H9 (cell line): ENCODE measurements at regions not wholly inside any gene's neighbourhood (a gene's known extent, or its start where the extent isn't known, plus 50 kb on each side); places are given as distances from the start of the nearest gene placed in this dataset.

Experiments
- DNase-seq: peaks from one replicate; pipeline ENCODE4 v3.0.0-alpha.2; 2017
- H2AFZ ChIP-seq: one replicate; pipeline ENCODE4 v1.6.1; 2013; ENCODE audit warnings: mild to moderate bottlenecking, low read length, control low read depth, moderate library complexity
- H2AK5ac ChIP-seq: 2 replicates; pipeline ENCODE4 v1.6.1; 2013; ENCODE audit warnings: low read length, control low read depth, mixed read lengths; ENCODE audit not compliant: insufficient read length
- H2BK120ac ChIP-seq: one replicate; pipeline ENCODE4 v1.6.1; 2013; ENCODE audit warnings: low read depth, mild to moderate bottlenecking, low read length, control low read depth, inconsistent platforms; ENCODE audit not compliant: poor library complexity, severe bottlenecking
- H2BK12ac ChIP-seq: 2 replicates; pipeline ENCODE4 v1.6.1; 2013; ENCODE audit warnings: low read length, control low read depth, mixed read lengths, low read depth; ENCODE audit not compliant: insufficient read length
- H2BK15ac ChIP-seq: 2 replicates; pipeline ENCODE4 v1.6.1; 2013; ENCODE audit warnings: low read depth, low read length, control low read depth
- H2BK20ac ChIP-seq: one replicate; pipeline ENCODE4 v1.6.1; 2013; ENCODE audit warnings: low read depth, mild to moderate bottlenecking, low read length, control low read depth, inconsistent platforms; ENCODE audit not compliant: poor library complexity, severe bottlenecking
- H2BK5ac ChIP-seq: 2 replicates; pipeline ENCODE4 v1.6.1; 2013; ENCODE audit warnings: low read length, control low read depth, mixed read lengths; ENCODE audit not compliant: insufficient read length
- H3K14ac ChIP-seq: 2 replicates; pipeline ENCODE4 v1.6.1; 2013; ENCODE audit warnings: low read length, control low read depth; ENCODE audit not compliant: insufficient read depth
- H3K18ac ChIP-seq: 2 replicates; pipeline ENCODE4 v1.6.1; 2013; ENCODE audit warnings: low read depth, mild to moderate bottlenecking, mixed read lengths, low read length, control low read depth; ENCODE audit not compliant: insufficient read length
- H3K23ac ChIP-seq: 2 replicates; pipeline ENCODE4 v1.6.1; 2013; ENCODE audit warnings: low read length, control low read depth, mixed read lengths, low read depth; ENCODE audit not compliant: insufficient read length
- H3K23me2 ChIP-seq: 2 replicates; pipeline ENCODE4 v1.6.1; 2013; ENCODE audit warnings: low read depth, mild to moderate bottlenecking, mixed read lengths, low read length, control low read depth; ENCODE audit not compliant: insufficient read length, poor library complexity, severe bottlenecking
- H3K27ac ChIP-seq: 2 replicates; pipeline ENCODE4 v1.5.1; 2013; ENCODE audit warnings: low read length, control low read depth, mixed read lengths, low read depth; ENCODE audit not compliant: insufficient read length
- H3K27me3 ChIP-seq: 2 replicates; pipeline ENCODE4 v1.6.1; 2013; ENCODE audit warnings: low read length, control low read depth, inconsistent platforms; ENCODE audit not compliant: insufficient read depth
- H3K4ac ChIP-seq: 2 replicates; pipeline ENCODE4 v1.6.1; 2013; ENCODE audit warnings: low read depth, mild to moderate bottlenecking, control low read depth, inconsistent platforms, low read length, moderate library complexity
- H3K4me1 ChIP-seq: 2 replicates; pipeline ENCODE4 v1.6.1; 2013; ENCODE audit warnings: low read length, control low read depth, inconsistent platforms; ENCODE audit not compliant: insufficient read depth
- H3K4me2 ChIP-seq: 2 replicates; pipeline ENCODE4 v1.6.1; 2013; ENCODE audit warnings: low read length, control low read depth, mixed read lengths; ENCODE audit not compliant: insufficient read length, insufficient read depth
- H3K56ac ChIP-seq: 2 replicates; pipeline ENCODE4 v1.6.1; 2013; ENCODE audit warnings: low read depth, mild to moderate bottlenecking, mixed read lengths, low read length, control low read depth; ENCODE audit not compliant: insufficient read length
- H3K79me1 ChIP-seq: 2 replicates; pipeline ENCODE4 v1.6.1; 2013; ENCODE audit warnings: low read depth, mild to moderate bottlenecking, moderate library complexity, low read length, control low read depth, inconsistent platforms; ENCODE audit not compliant: insufficient read depth, poor library complexity, severe bottlenecking
- H3K79me2 ChIP-seq: 2 replicates; pipeline ENCODE4 v1.6.1; 2013; ENCODE audit warnings: low read length, control low read depth, inconsistent platforms; ENCODE audit not compliant: insufficient read depth
- H3K9ac ChIP-seq: 2 replicates; pipeline ENCODE4 v1.6.1; 2013; ENCODE audit warnings: low read length, control low read depth, mixed read lengths; ENCODE audit not compliant: insufficient read length; ENCODE audit errors: extremely low read depth
- H3K9me3 ChIP-seq: one replicate; pipeline ENCODE4 v1.6.1; 2013; ENCODE audit warnings: low read depth, low read length, inconsistent platforms; ENCODE audit not compliant: control insufficient read depth
- H3T11ph ChIP-seq: one replicate; pipeline ENCODE4 v1.6.1; 2013; ENCODE audit warnings: mild to moderate bottlenecking, low read length, control low read depth, inconsistent platforms
- H4K20me1 ChIP-seq: one replicate; pipeline ENCODE4 v1.6.1; 2013; ENCODE audit not compliant: control insufficient read depth, insufficient read length, insufficient read depth
- H4K5ac ChIP-seq: 2 replicates; pipeline ENCODE4 v1.6.1; 2013; ENCODE audit warnings: low read depth, mild to moderate bottlenecking, mixed read lengths, low read length, control low read depth; ENCODE audit not compliant: insufficient read length
- H4K8ac ChIP-seq: replicated peaks from 2 replicates; pipeline ENCODE4 v1.6.1; 2013; ENCODE audit warnings: low read length, control low read depth, mixed read lengths, low read depth; ENCODE audit not compliant: insufficient read length
- H4K91ac ChIP-seq: 2 replicates; pipeline ENCODE4 v1.6.1; 2013; ENCODE audit warnings: low read depth, mild to moderate bottlenecking, moderate library complexity, mixed read lengths, low read length, control low read depth; ENCODE audit not compliant: insufficient read length
- H3K27ac Mint-ChIP-seq, 3 experiments: 2 replicates in 2 of 3; 3 replicates in 1 of 3; pipeline ENCODE4 v1.8.0; 2020 to 2021; ENCODE audit warnings: mixed read lengths in 3 of 3, mild to moderate bottlenecking in 1 of 3, moderate library complexity in 1 of 3
- H3K27me3 Mint-ChIP-seq: 2 replicates; pipeline ENCODE4 v1.8.0; 2021; ENCODE audit warnings: low read depth, mild to moderate bottlenecking, moderate library complexity, mixed read lengths
- H3K36me3 Mint-ChIP-seq, 3 experiments: 2 replicates in 2 of 3; 3 replicates in 1 of 3; pipeline ENCODE4 v1.8.0; 2020 to 2021; ENCODE audit warnings: low read depth in 3 of 3, mixed read lengths in 3 of 3; ENCODE audit not compliant: insufficient read depth in 1 of 3
- H3K4me1 Mint-ChIP-seq, 2 experiments: 2 replicates each; pipeline ENCODE4 v1.8.0; 2020; ENCODE audit warnings: mixed read lengths in 2 of 2
- H3K4me3 Mint-ChIP-seq, 2 experiments: 2 replicates in 1 of 2; 3 replicates in 1 of 2; pipeline ENCODE4 v1.8.0; 2020 to 2021; ENCODE audit warnings: mild to moderate bottlenecking in 2 of 2, mixed read lengths in 2 of 2, moderate library complexity in 1 of 2
- H3K9me3 Mint-ChIP-seq, 2 experiments: 2 replicates in 1 of 2; 3 replicates in 1 of 2; pipeline ENCODE4 v1.8.0; 2020; ENCODE audit warnings: mild to moderate bottlenecking in 2 of 2, mixed read lengths in 2 of 2, moderate library complexity in 1 of 2
- WGBS: extraction: QIAGEN DNeasy Blood & Tissue Kit; methylation state at CpG from one replicate; pipeline ENCODE4 v1.1.7; 2013; ENCODE audit warnings: missing lambda C conversion rate, low lambda C conversion rate, mixed read lengths; ENCODE audit not compliant: insufficient read length; ENCODE audit errors: extremely low coverage; 5-methylcytosine and 5-hydroxymethylcytosine counted together
- TF ChIP-seq, protein P1 (sequence below): fragments of 200-600 bp; sonication (generic); conservative IDR thresholded peaks from 3 replicates; pipeline ENCODE4 v1.8.0; 2021; ENCODE audit warnings: antibody characterized with exemption, mild to moderate bottlenecking

DNA sequence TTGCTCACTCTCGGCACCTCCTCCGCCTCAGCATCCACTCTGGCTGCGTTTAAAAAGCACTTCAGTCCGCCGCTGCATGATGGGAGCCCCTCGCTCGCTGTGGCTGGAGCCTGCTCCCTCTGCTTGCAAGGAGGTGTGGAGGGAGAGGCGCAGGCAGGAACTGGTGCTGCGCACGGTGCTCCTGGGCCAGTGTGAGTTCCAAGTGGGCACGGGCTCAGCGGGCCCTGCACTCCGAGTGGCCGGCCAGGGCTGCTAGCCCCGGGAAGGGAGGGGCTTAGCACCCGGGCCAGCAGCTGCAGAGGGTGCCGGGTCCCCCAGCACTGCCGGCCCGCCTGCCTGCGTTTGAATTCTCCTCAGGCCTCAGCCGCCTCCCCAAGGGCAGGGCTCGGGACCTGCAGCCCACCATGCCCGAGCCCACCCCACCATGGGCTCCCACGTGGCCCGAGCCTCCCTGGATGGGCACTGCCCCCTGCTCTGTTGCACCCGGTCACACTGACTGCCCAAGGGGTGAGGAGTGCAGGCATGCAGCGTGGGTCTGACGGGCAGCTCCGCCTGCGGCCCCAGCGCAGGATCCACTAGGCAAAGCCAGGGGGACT is 1599.5 kb downstream of the NCAM2 start:
- H3K79me2 ChIP-seq, result no peaks in the 10 kb centered on the region
- no peaks in the 10 kb centered on the region for H3K9me3 ChIP-seq
- H3K4me1 Mint-ChIP-seq, result no peaks in the 10 kb centered on the region
- no peak overlapping the region for H2BK15ac ChIP-seq
- no peak overlapping the region for H3K4me3 Mint-ChIP-seq
- H3K27me3 Mint-ChIP-seq, result no peaks in the 10 kb centered on the region
- H3T11ph ChIP-seq, result no peak overlapping the region
- no peak overlapping the region for H2AK5ac ChIP-seq
- no peak overlapping the region for H2AFZ ChIP-seq
- H3K9ac ChIP-seq, result no peak overlapping the region
- no peak overlapping the region for H3K14ac ChIP-seq
- TF ChIP-seq, protein P1, sequence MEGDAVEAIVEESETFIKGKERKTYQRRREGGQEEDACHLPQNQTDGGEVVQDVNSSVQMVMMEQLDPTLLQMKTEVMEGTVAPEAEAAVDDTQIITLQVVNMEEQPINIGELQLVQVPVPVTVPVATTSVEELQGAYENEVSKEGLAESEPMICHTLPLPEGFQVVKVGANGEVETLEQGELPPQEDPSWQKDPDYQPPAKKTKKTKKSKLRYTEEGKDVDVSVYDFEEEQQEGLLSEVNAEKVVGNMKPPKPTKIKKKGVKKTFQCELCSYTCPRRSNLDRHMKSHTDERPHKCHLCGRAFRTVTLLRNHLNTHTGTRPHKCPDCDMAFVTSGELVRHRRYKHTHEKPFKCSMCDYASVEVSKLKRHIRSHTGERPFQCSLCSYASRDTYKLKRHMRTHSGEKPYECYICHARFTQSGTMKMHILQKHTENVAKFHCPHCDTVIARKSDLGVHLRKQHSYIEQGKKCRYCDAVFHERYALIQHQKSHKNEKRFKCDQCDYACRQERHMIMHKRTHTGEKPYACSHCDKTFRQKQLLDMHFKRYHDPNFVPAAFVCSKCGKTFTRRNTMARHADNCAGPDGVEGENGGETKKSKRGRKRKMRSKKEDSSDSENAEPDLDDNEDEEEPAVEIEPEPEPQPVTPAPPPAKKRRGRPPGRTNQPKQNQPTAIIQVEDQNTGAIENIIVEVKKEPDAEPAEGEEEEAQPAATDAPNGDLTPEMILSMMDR, result no peak
- WGBS, result no CpG with 5 or more reads among the region's 31 CpGs
- no peak overlapping the region for H2BK120ac ChIP-seq
- no peaks in the 10 kb centered on the region for H3K4me1 ChIP-seq
- H4K8ac ChIP-seq, result no peak overlapping the region
- H4K20me1 ChIP-seq, result no peaks in the 10 kb centered on the region
- H2BK12ac ChIP-seq, result no peak overlapping the region
- no peak overlapping the region for H3K18ac ChIP-seq
- H3K23ac ChIP-seq, result no peak overlapping the region
- H3K23me2 ChIP-seq, result no peaks in the 10 kb centered on the region
- H3K56ac ChIP-seq, result no peak overlapping the region
- H3K79me1 ChIP-seq, result no peaks in the 10 kb centered on the region
- H3K27ac Mint-ChIP-seq, result no peak overlapping the region
- no peak for DNase-seq
- no peak overlapping the region for H2BK5ac ChIP-seq
- peaks cover 4 to 20% (median 5%) of the 10 kb centered on the region in 3 experiments; a peak in 4 of 7 replicates for H3K36me3 Mint-ChIP-seq
- no peak overlapping the region for H2BK20ac ChIP-seq
- H4K91ac ChIP-seq, result no peak overlapping the region
- no peak overlapping the region for H3K4ac ChIP-seq
- no peaks in the 10 kb centered on the region for H3K27me3 ChIP-seq
- no peak overlapping the region for H4K5ac ChIP-seq
- peaks cover 25 to 31% of the 10 kb centered on the region in 2 experiments for H3K9me3 Mint-ChIP-seq
- no peak overlapping the region for H3K4me2 ChIP-seq
- H3K27ac ChIP-seq, result no peak overlapping the region
